ENCODE measurements at regions not wholly inside any gene's neighbourhood (a gene's known extent, or its start where the extent isn't known, plus 50 kb on each side); places are given as distances from the start of the nearest gene placed in this dataset.
A peak's percentile ranks its signal among the peaks of the same experiment; 100 is the strongest.

GRCh38 chr12:114936148-114937079 lies 252.4 kb upstream of the TBX3 start:
- in situ Hi-C loops (cut with HindIII; ENCODE audit: low pct_unique_long_range_greater_than_20kb, low sequenced_read_pairs), result no loop called here
- no peak for TF ChIP-seq JUND (IDR thresholded peaks at IDR 0.05; ENCODE audit: low read depth)
- DNase-seq (ENCODE audit: low read depth in 1 of 2, low spot score in 1 of 2), result no peak

DNA sequence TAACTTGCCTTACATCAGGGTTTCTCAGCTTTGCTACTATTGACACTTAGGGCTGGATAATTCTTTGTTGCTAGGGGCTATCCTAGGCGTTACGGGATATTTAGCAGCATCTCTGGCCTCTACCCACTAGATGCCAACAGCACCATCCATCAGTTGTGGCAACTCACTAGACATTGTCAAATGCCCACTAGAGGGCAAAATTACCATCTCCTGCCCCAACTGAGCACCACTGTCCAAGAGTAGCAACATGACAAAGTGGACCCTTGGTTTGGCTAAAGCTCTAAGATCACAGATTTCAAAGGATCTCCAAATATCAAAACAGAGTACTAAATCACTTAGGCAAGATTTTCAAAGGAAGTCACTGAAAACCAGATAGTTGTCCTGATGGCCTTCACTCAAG lies 251.7 kb upstream of the TBX3 start:
- in situ Hi-C loops (cut with HindIII; ENCODE audit: low pct_unique_long_range_greater_than_20kb, low sequenced_read_pairs), result no loop called here
- peak in 1 of 2 experiments; percentile 54 for DNase-seq (ENCODE audit: low read depth in 1 of 2, low spot score in 1 of 2)
- no peak for TF ChIP-seq JUND (IDR thresholded peaks at IDR 0.05; ENCODE audit: low read depth)

DNA sequence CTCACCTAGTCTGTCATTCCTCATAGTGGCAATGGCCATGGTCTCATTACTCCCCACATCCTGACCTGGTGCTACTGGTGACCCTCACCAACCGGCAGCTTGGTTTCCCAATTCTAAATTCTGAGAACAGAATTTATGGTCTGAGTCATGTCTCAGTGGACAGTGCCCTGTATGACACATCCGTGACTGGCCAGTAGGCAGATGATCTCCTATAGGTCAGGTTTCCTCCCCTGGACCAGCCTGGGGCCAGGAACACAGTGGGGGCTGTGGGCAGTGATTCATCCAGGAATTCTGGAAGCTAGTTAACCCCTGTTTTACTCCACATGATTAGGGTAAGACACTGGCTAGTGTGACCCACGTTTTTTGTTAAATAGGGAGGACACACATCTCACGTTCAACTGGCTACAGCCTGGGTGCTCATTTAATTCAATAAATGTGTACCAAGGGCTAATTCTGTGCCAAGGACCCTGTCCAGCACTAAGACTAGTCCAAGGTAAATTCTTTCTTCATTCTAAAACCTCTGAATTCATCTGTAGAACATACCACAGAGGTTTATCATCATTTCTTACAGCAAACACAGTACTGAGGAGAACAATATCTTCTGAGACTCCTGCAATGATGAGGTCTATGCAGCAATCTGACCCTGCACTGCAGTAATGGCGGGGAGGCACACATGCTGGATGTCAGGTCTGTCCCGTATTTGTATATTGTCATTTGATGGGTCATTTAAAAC lies 249.6 kb upstream of the TBX3 start:
- no peak for DNase-seq (ENCODE audit: low read depth in 1 of 2, low spot score in 1 of 2)
- TF ChIP-seq JUND (IDR thresholded peaks at IDR 0.05; ENCODE audit: low read depth), result no peak
- in situ Hi-C loops (cut with HindIII; ENCODE audit: low pct_unique_long_range_greater_than_20kb, low sequenced_read_pairs), result no loop called here

DNA sequence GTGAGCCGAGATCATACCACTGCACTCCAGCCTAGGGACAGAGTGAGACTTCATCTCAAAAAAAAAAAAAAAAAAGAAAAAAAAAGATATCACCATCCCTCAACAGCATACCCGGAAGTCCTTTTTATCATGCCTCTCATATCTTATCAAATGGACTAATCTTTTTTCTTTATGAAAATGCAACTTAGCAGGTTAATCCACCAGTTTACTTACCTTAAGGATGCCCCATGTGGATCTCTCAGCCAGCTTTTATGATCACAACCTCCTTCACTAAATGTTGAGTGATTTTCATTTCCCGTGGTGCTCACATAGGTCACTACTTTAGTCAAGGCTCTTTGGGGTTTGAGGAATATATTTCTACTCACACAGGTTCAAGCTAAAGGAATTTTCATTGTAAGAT lies 248.8 kb upstream of the TBX3 start:
- no peak for DNase-seq (ENCODE audit: low read depth in 1 of 2, low spot score in 1 of 2)
- in situ Hi-C loops (cut with HindIII; ENCODE audit: low pct_unique_long_range_greater_than_20kb, low sequenced_read_pairs), result no loop called here
- no peak for TF ChIP-seq JUND (IDR thresholded peaks at IDR 0.05; ENCODE audit: low read depth)

GRCh38 chr12:114931025-114931424 lies 247.1 kb upstream of the TBX3 start:
- TF ChIP-seq JUND (IDR thresholded peaks at IDR 0.05; ENCODE audit: low read depth), result no peak
- DNase-seq (ENCODE audit: low read depth in 1 of 2, low spot score in 1 of 2), result no peak
- in situ Hi-C loops (cut with HindIII; ENCODE audit: low pct_unique_long_range_greater_than_20kb, low sequenced_read_pairs), result no loop called here

DNA sequence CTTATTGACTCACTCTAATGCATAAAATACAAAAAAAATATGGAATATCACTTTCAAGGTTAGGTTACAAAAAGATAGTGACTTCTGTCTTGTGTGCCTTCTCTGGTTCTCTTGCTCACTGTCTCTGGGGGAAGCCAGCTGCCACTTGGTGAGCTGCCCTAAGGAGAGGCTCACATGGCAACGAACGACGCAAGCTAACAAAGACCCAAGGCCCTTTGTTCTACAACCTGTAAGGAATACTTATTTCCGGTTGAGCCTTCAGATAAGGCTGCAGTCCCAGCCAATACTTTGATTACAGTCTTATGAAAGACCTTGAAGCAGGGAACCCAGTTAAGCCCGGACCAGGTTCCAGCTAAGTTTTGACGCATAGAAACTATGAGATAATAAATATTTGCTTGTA lies 242.4 kb upstream of the TBX3 start:
- TF ChIP-seq JUND (IDR thresholded peaks at IDR 0.05; ENCODE audit: low read depth), result no peak
- no peak for DNase-seq (ENCODE audit: low read depth in 1 of 2, low spot score in 1 of 2)
- in situ Hi-C loops (cut with HindIII; ENCODE audit: low pct_unique_long_range_greater_than_20kb, low sequenced_read_pairs), result no loop called here

GRCh38 chr12:114924946-114925475 lies 241.0 kb upstream of the TBX3 start:
- TF ChIP-seq JUND (IDR thresholded peaks at IDR 0.05; ENCODE audit: low read depth), result no peak
- no peak for DNase-seq (ENCODE audit: low read depth in 1 of 2, low spot score in 1 of 2)
- in situ Hi-C loops (cut with HindIII; ENCODE audit: low pct_unique_long_range_greater_than_20kb, low sequenced_read_pairs), result no loop called here

GRCh38 chr12:114921781-114922180 lies 237.8 kb upstream of the TBX3 start:
- TF ChIP-seq JUND (IDR thresholded peaks at IDR 0.05; ENCODE audit: low read depth), result no peak
- no peak for DNase-seq (ENCODE audit: low read depth in 1 of 2, low spot score in 1 of 2)
- in situ Hi-C loops (cut with HindIII; ENCODE audit: low pct_unique_long_range_greater_than_20kb, low sequenced_read_pairs), result no loop called here

DNA sequence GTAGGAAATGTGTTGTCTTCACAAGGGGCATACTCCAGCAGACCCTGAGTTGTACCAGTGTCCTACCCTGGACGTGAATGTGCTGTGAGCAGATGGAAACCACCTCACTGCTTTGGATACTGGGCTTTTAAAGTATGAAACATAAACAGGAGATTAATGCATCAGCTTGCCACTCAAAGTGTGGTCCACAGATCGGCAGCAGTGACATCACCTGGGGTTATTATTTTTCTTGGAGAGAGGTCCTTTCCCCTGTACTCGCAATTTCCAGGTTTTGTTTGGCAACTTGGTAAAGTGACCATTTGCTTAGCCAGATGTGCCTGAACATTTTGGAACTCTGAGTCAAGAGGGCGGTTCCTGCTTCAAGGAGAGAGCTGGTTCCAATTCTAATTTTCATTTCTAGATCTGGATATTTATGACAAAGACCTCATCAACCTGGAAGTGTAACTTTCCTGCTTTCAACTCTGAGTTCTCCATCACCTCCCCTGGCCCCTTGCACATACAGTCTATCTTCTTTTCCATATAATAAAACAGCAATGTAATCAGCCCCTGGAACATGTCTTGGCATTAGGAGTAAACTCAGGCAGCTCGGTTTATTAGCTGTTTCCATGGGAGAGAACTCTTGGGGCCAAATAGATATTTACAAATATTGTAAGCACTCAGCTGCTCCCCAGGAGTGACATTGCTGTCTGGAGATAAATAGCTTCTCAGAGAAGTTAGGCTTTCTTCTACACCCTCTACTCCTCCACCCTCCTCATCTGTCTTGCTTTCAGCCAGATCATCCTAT lies 237.0 kb upstream of the TBX3 start:
- DNase-seq (ENCODE audit: low read depth in 1 of 2, low spot score in 1 of 2), result no peak
- no peak for TF ChIP-seq JUND (IDR thresholded peaks at IDR 0.05; ENCODE audit: low read depth)
- in situ Hi-C loops (cut with HindIII; ENCODE audit: low pct_unique_long_range_greater_than_20kb, low sequenced_read_pairs), result no loop called here

DNA sequence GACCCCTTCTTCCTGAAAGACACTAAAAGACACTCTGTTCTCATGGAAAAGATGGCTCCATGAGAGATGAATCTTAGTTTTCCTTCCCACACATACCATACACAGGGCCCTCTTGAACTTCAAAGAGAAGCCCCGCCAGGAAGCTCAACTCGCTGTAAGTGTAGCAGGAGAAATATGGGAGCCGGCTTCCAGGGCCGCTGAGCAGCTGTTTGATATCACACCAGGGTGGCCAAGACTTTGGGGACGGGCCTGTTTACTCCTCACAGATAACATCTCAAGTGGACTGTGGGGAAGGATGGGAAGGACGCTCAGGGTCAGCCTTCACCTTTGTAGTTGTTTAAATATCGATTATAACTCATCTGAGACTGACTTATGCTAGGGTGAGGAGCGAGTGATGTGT lies 235.5 kb upstream of the TBX3 start:
- no peak for TF ChIP-seq JUND (IDR thresholded peaks at IDR 0.05; ENCODE audit: low read depth)
- DNase-seq (ENCODE audit: low read depth in 1 of 2, low spot score in 1 of 2), result no peak
- in situ Hi-C loops (cut with HindIII; ENCODE audit: low pct_unique_long_range_greater_than_20kb, low sequenced_read_pairs), result no loop called here

DNA sequence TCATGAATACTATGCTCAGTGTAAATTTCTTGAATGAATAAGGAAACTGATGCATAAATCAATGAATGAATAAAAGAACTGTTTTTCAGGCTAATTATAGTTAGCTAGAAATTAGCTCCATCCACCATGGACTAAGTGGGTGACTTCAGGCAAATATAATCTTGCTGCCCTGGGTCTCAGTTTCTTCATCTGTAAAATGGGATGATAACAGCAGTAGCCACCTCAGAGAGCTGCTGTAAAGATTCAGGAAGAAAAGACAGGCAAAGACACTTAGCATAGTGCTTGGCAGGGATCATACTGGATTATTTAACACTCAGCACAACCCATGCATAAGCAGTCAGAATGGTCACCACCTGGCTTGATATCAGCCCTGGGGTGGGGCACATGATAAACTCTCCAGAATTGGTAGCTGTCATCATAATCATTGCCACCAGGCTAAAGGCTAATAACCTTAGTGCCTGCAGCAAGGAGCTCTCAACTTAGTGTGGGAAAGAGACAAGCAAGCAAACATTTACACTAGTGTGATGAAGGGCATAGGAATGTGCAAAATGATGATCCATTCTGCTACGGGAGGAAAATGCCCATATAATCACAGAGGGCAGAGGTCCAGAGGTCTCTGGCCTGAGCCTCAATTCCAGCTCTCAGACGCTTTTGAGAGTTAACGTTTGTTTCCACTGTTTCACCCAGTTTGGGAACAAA lies 234.7 kb upstream of the TBX3 start:
- no peak for TF ChIP-seq JUND (IDR thresholded peaks at IDR 0.05; ENCODE audit: low read depth)

DNA sequence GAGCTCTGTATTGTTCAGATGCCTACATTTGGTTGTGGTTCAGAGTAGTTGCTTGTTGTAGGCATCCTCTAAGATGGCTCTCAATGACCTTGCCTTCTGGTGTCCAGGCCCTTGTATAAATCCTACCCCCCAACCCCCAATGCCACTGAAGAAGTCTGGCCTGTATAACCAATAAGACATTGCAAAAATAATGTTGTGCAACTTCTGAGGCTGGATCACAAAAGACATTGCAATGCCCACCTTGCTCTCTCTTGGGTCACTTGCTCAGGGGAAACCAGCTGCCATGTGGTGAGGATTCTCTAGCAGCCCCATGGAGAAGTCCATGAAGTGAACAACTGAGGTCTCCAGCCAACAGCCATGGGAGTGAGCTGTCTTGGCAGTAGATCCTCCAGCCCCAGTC lies 234.0 kb upstream of the TBX3 start:
- TF ChIP-seq JUND (IDR thresholded peaks at IDR 0.05; ENCODE audit: low read depth), result no peak
- in situ Hi-C loops (cut with HindIII; ENCODE audit: low pct_unique_long_range_greater_than_20kb, low sequenced_read_pairs), result no loop called here
- DNase-seq (ENCODE audit: low read depth in 1 of 2, low spot score in 1 of 2), result no peak

More for the DNA sequence above, 234.7 kb upstream of the TBX3 start:
- in situ Hi-C loops (cut with HindIII; ENCODE audit: low pct_unique_long_range_greater_than_20kb, low sequenced_read_pairs), result no loop called here
- peak in 1 of 2 experiments; percentile 23 for DNase-seq (ENCODE audit: low read depth in 1 of 2, low spot score in 1 of 2)
